ENCODE measurements at regions not wholly inside any gene's neighbourhood (a gene's known extent, or its start where the extent isn't known, plus 50 kb on each side); places are given as distances from the start of the nearest gene placed in this dataset.

DNA sequence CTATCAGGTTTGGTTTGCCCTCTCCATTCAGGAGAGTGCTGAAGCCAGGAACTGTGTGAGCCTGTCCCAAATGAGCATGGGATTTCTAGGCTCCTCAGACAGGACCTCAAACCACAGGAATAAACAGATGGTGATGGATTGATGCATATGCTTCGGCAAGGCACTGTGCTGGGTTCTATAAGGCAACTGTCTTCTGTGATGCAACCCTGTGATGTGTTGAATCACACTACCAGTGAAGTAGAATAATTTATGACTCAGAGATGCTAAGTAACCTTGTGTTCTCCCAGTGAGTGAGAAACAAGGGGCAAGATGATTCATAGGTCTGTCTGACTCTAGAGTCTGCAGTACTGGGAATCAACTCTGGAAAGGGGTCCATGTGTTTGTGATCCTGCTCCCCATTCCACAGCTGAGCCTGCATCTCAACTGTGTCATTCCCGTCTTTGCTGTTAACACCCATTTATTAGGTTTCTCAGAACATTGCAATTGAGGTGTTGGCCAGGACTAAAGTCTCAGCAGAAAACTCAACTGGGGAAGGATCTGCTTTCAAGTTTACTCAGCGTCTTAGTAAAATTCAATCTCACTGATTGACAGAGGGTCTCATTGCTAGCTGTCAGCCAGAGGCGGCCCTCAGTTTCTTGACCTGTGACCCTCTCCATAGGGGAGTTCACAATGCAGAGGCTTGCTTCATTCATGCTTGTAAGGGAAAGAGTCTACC is 510.1 kb upstream of the CFAP20DC start:
- no peak for TF ChIP-seq POLR2AphosphoS5 (IDR thresholded peaks at IDR 0.05; ENCODE audit: low read depth, low read length)
- TF ChIP-seq, protein P1, sequence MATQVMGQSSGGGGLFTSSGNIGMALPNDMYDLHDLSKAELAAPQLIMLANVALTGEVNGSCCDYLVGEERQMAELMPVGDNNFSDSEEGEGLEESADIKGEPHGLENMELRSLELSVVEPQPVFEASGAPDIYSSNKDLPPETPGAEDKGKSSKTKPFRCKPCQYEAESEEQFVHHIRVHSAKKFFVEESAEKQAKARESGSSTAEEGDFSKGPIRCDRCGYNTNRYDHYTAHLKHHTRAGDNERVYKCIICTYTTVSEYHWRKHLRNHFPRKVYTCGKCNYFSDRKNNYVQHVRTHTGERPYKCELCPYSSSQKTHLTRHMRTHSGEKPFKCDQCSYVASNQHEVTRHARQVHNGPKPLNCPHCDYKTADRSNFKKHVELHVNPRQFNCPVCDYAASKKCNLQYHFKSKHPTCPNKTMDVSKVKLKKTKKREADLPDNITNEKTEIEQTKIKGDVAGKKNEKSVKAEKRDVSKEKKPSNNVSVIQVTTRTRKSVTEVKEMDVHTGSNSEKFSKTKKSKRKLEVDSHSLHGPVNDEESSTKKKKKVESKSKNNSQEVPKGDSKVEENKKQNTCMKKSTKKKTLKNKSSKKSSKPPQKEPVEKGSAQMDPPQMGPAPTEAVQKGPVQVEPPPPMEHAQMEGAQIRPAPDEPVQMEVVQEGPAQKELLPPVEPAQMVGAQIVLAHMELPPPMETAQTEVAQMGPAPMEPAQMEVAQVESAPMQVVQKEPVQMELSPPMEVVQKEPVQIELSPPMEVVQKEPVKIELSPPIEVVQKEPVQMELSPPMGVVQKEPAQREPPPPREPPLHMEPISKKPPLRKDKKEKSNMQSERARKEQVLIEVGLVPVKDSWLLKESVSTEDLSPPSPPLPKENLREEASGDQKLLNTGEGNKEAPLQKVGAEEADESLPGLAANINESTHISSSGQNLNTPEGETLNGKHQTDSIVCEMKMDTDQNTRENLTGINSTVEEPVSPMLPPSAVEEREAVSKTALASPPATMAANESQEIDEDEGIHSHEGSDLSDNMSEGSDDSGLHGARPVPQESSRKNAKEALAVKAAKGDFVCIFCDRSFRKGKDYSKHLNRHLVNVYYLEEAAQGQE (IDR thresholded peaks at IDR 0.05; ENCODE audit: insufficient read depth in 1 of 2, low read depth in 2 of 2, low read length in 2 of 2) = peak; percentile 35 to 73; a peak in 2 of 4 replicates

DNA sequence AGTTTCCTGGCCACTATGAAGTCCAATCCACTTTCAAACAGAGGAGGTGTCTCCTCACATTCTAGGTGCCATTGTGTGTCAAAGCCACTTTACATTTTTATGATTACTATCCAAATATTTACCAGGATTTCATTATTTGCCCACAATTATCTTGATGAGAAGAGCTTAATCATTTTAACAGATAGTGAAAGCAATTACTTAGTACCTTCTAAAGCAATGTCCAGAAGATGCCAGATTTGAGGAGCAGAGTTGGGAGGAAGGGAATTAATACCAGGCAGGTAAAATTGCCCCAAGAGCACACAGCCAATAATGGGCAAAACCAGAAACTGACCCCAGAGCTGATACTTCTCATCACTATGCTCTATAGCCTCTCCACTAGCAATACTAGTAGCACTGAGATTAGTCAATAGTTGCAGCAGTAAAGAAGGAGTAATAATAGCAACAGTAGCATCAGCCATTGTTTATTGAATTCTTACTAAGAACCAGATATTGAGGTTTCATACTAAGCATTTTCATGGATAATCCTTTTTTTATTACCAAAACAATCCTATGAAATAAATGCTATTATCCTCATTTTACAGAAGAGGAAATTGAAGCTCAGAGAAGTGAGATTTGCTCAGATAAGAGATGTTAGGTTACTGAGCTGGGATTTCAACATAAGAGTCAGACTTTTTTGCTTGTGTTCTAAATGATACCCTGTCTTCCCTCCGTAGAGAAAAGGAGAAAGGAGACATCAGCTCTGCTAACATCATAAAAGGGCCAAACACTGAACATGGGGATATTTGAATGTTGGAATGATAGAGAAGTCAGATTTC is 509.3 kb upstream of the CFAP20DC start:
- TF ChIP-seq POLR2AphosphoS5 (IDR thresholded peaks at IDR 0.05; ENCODE audit: low read depth, low read length) = no peak
- TF ChIP-seq SIN3A (IDR thresholded peaks at IDR 0.05; ENCODE audit: borderline replicate concordance, insufficient read depth, low read length) = no peak
- TF ChIP-seq FOXP2 (optimal IDR thresholded peaks at IDR 0.05; ENCODE audit: borderline replicate concordance, extremely low read depth, extremely low read length, insufficient read depth) = no peak
- TF ChIP-seq, protein P1 (IDR thresholded peaks at IDR 0.05; ENCODE audit: insufficient read depth in 1 of 2, low read depth in 2 of 2, low read length in 2 of 2) = no peak
- TF ChIP-seq TAF1 (IDR thresholded peaks at IDR 0.05; ENCODE audit: borderline replicate concordance, insufficient read depth, low read length) = no peak

DNA sequence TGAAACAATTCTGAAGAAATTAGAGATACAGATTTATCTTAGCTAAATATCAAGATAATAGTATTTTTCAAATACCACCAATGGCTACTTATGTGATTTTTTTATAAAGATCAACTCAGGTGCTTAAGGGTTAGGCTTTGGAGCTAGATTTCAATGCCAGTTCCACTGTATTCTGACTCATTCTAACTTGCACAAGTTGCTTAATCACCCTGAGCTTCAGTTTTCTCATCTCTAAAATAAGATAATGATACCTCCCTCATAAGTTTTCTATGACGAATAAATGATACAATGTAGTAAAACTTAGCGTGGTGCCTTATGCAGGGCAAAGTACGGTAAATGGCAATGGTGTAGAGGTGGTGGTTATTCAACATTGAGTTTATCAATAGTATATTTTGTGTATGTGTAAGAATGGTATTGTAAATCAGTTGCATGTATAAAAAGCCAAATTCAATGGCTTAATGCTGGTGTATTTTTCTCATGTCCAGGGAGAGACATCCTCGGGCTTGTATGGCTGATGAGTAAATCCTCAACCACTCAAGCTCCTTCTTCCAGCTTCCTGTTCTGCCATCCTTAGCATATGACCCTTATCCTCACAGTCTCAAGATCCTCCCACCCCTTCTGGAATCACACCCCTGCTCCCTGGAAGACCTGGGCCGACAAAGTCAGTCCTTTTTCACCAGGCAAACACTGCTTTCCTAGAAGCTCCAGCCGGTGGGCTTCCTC is 505.9 kb upstream of the CFAP20DC start:
- TF ChIP-seq, protein P1 (IDR thresholded peaks at IDR 0.05; ENCODE audit: insufficient read depth in 1 of 2, low read depth in 2 of 2, low read length in 2 of 2) = no peak
- TF ChIP-seq POLR2AphosphoS5 (IDR thresholded peaks at IDR 0.05; ENCODE audit: low read depth, low read length) (no peak), FOXP2 (optimal IDR thresholded peaks at IDR 0.05; ENCODE audit: borderline replicate concordance, extremely low read depth, extremely low read length, insufficient read depth) (no peak), TAF1 (IDR thresholded peaks at IDR 0.05; ENCODE audit: borderline replicate concordance, insufficient read depth, low read length) (no peak), SIN3A (IDR thresholded peaks at IDR 0.05; ENCODE audit: borderline replicate concordance, insufficient read depth, low read length) (no peak)

DNA sequence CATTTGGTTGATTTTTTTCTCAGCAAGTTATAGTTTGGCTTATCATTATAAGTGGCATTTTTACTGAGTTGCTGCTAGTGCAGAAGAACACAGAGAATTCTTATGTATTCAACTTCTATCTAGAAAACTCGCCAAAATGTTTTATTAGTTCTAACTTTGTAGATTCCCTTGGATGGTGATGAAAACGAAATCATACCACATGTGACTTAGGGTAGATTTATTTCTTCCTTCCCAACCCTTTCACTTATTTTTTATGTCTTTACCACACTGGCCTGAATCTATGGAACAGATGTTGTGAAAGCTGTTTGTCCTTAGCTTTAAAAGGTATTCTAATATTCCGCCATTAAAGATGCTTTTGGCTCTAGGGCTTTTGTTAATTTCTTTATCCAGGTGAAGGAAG is 503.3 kb upstream of the CFAP20DC start:
- TF ChIP-seq POLR2AphosphoS5 (IDR thresholded peaks at IDR 0.05; ENCODE audit: low read depth, low read length) = no peak
- TF ChIP-seq, protein P1 (IDR thresholded peaks at IDR 0.05; ENCODE audit: insufficient read depth in 1 of 2, low read depth in 2 of 2, low read length in 2 of 2) = no peak
- TF ChIP-seq SIN3A (IDR thresholded peaks at IDR 0.05; ENCODE audit: borderline replicate concordance, insufficient read depth, low read length) = no peak
- no peak for TF ChIP-seq FOXP2 (optimal IDR thresholded peaks at IDR 0.05; ENCODE audit: borderline replicate concordance, extremely low read depth, extremely low read length, insufficient read depth)
- TF ChIP-seq TAF1 (IDR thresholded peaks at IDR 0.05; ENCODE audit: borderline replicate concordance, insufficient read depth, low read length) = no peak
